Hepatic stellate cell (primary cell): ENCODE measurements at regions not wholly inside any gene's neighbourhood (a gene's known extent, or its start where the extent isn't known, plus 50 kb on each side); places are given as distances from the start of the nearest gene placed in this dataset.

Experiments
- DNase-seq: peaks from one replicate; pipeline ENCODE4 v3.0.0; 2011; ENCODE audit warnings: low spot score

DNA sequence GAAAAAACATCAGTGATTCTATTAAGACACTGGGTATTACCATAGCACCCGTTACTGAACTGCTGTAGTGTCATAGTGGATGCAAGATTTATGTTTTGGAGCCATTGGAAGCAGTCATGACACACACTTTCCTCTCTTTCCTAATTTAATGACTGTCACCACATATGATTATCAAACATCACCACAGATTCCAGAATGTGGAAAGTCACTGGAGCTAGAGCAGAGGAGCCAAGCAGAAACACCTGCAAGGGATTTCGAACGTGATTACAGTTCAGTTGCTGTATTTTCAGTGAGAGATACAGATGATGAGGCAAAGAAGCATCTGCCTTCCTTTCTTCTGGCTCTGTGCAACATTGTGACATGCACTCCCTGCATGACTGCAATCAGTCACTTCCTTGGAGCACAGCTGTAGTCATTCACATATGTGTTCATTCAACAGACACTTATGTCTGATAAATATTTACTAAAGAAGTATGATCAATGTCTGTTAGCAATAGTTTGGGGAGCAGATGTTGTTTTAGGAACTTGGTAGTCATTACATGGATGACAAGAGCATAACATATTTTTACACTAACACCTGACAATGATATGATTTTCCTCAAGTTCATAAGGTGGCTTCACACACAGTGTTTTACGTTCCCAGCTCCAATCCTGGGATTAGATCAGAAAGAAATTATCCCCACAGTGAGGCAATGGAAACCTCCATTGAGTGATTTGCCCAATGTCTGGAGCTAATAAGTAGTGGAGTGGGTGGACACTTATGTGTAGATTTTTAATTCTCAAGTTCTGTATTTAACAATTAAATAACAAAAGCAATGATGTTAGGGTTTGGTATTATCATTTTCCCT lies 416.6 kb downstream of the PLCL1 start:
- no peak for DNase-seq

DNA sequence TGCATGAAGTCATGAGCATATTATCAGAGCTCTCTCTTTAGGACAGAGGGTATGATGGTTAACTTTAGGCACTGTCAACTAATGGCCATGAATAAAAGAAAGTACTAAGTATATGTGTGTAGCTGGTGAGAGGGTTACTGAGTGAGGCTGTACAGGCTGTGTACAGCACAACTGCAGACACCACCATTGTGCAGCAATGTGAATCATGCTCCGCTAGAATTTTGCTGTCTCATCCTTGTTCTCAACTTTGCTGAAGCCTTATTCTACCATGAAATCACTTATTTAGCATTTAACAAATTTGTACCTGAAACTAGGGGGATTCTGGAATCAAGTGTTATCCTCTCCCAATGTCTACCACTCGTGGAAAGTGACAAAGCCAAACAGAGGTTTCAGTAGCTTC lies 414.9 kb downstream of the PLCL1 start:
- DNase-seq = no peak

DNA sequence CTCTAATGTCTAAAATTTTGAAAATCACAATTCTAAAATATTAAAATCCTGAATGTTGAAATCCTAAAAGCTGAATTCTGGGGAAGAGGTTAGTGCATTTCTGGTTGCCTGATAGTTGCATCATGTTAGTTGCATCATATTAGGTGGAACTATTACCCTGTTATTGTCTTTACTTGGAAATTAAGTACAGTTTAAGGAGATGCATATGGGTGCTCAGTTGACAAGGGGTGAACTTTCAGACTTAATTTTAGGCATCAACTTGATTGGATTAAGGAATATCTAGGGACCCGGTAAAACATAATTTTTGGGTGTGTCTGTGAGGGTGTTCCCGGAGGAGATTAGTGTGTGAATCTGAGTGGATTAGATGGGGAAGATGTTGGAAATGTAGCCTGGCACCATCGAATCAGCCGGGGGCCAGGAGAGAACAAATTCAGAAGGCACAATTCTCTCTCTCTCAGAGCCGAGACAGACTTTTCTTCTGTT lies 409.8 kb downstream of the PLCL1 start:
- no peak for DNase-seq

DNA sequence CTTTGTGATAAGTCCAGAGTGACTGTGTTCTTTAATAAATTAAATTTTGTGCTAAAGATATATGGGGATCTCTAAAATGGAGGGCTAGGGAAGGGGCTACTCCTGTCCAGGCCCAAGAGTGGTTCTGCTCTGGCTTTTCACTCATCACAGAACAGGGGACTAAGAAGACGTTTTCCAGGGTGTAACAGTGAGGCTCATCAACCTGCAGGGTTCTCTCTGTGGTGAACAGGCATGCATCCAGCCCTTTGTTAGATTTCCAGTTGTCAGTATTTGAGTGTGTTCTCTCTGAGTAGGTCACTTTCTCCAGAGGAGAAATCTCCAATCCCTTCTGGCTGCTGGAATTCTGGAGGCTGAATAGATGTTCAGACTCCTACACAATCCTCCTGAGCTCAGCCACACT lies 408.9 kb downstream of the PLCL1 start:
- DNase-seq = no peak

DNA sequence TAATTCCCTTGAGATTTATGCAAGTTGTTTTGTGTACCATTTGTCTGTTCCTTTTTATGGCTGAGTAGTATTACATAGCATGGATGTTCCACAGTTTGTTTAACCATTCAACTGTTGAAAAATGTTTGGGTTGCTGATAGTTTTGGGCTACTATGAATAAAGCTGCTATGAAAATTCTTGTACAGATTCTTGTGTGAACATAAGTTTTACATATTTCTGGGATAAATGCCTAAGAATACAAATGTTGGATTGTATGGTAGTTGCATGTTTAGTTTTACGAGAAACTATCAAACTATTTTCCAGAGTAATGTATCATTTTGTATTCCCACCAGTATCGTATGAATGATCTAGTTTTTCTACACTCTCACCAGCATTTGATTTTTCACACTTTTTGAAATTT lies 407.3 kb downstream of the PLCL1 start:
- no peak for DNase-seq

DNA sequence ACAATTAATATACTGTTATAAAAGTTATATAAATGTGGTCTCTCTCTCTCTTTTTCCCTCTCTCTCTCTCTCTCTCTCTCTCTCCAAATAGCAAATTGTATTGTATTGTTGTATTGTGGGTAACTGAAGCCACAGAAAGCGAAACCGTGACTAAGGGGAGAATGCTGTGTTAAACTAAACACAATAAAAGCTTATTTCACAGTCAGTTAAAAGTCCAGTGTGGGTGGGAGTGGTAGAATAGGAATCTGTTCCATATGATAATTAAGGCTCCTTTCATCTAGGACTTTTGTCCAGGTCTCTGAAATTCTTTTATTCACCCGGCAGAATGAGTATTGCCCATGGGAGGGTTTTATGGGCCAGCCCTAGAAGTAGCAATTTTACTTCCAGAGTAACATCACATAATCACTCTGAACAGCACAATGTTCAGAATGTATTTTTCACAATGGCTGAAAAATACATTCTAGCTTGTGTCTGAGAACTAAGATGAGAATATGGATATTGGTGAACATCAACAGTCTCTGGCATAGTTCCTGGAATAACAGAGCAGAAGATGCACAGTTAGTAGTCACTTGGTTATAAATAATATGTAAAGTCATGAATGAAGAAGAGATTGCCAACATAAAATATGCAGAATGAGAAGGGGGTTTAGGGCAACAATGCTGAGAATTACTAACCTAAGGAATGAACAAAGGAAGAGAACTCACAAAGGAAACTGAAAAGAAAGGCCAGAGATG lies 399.1 kb downstream of the PLCL1 start:
- DNase-seq = no peak
